Transverse colon (tissue), 4 donors: ENCODE measurements at regions not wholly inside any gene's neighbourhood (a gene's known extent, or its start where the extent isn't known, plus 50 kb on each side); places are given as distances from the start of the nearest gene placed in this dataset.

Experiments used
- DNase-seq: peaks from one replicate; pipeline ENCODE4 v3.0.0-alpha.2; 2019
- H3K27ac ChIP-seq, 4 donors: fragments of 200-600 bp; sonication (generic); 2 replicates each; pipeline ENCODE4 v1.5.1; 2016 to 2018; ENCODE audit warnings: inconsistent platforms in 4 of 4
- H3K27me3 ChIP-seq: fragments of 200-600 bp; sonication (generic); 2 replicates; pipeline ENCODE4 v1.5.1; 2017; ENCODE audit warnings: inconsistent platforms
- H3K36me3 ChIP-seq, 4 donors: fragments of 200-600 bp; sonication (generic); 2 replicates each; pipeline ENCODE4 v1.5.1; 2017 to 2019; ENCODE audit warnings: inconsistent platforms in 4 of 4
- H3K4me1 ChIP-seq, 4 donors: fragments of 200-600 bp; sonication (generic); 2 replicates each; pipeline ENCODE4 v1.5.1; 2017 to 2020; ENCODE audit warnings: inconsistent platforms in 4 of 4
- H3K4me3 ChIP-seq, 4 donors: fragments of 200-600 bp; sonication (generic); 1 replicate in 1 of 4; 2 replicates in 3 of 4; pipeline versions ENCODE4 v1.5.1 to v1.6.1; 2017 to 2019; ENCODE audit warnings: inconsistent platforms in 4 of 4
- H3K9me3 ChIP-seq, 2 donors: fragments of 200-600 bp; sonication (generic); 2 replicates each; pipeline ENCODE4 v1.5.1; 2017 to 2019; ENCODE audit warnings: inconsistent platforms in 2 of 2
- CTCF ChIP-seq, 5 experiments: fragments of 200-600 bp in 3 of 5; fragments of 450-650 bp in 2 of 5; sonication (generic) in 3 of 5; IDR thresholded peaks; 1 replicate in 2 of 5; 2 replicates in 3 of 5; pipeline ENCODE4 v1.5.1; 2016 to 2017; ENCODE audit warnings: antibody characterized with exemption in 5 of 5, inconsistent platforms in 3 of 5, mild to moderate bottlenecking in 2 of 5, moderate library complexity in 1 of 5
- EP300 ChIP-seq: sonication (generic); formaldehyde crosslinking; IDR thresholded peaks from one replicate; pipeline ENCODE4 v1.6.1; 2017; ENCODE audit warnings: antibody characterized with exemption, low read depth
- POLR2A ChIP-seq: fragments of 450-650 bp; IDR thresholded peaks from one replicate; pipeline ENCODE4 v1.6.1; 2016; ENCODE audit warnings: antibody characterized with exemption, mild to moderate bottlenecking, moderate library complexity
- POLR2AphosphoS5 ChIP-seq, 3 donors: sonication (generic); formaldehyde crosslinking; IDR thresholded peaks; one replicate each; pipeline ENCODE4 v1.6.1; 2016; ENCODE audit warnings: antibody characterized with exemption in 3 of 3
- WGBS, 2 donors: methylation state at CpG; one replicate each; pipeline ENCODE4 v1.1.5; 2018; ENCODE audit warnings: low coverage in 1 of 2; 5-methylcytosine and 5-hydroxymethylcytosine counted together
- in situ Hi-C, 4 donors: fragments of 200-750 bp; cut with MboI; loops; one replicate each; pipeline versions ENCODE4 v1.15.0 to v1.15.1; 2017; ENCODE audit warnings: low sequenced_read_pairs in 3 of 4, low pct_ligation_motif_present in 1 of 4, low pct_unique_long_range_greater_than_20kb in 1 of 4
- intact Hi-C: fragments of 100-400 bp; cut with DNase I; formaldehyde crosslinking; loops from one replicate; pipeline ENCODE4 v1.15.1; 2023; ENCODE audit warnings: low total_unique reads

GRCh38 chr6:169911264-169912263, 160.1 kb downstream of the ERMARD start:
- H3K36me3 ChIP-seq: no peaks in the 10 kb centered on the region
- no peak overlapping the region for H3K27ac ChIP-seq
- DNase-seq: no peak
- H3K4me1 ChIP-seq: no peaks in the 10 kb centered on the region
- no peaks in the 10 kb centered on the region for H3K9me3 ChIP-seq
- in situ Hi-C loops (no loop called here), intact Hi-C loops (no loop called here)
- WGBS, 2 donors: 87% methylated on average over 37 of the region's 41 CpGs; no CpG with 5 or more reads in 1 of the 2 donors
- TF ChIP-seq CTCF (IDR thresholded peaks at IDR 0.05): no peak
- no peak for TF ChIP-seq POLR2AphosphoS5 (IDR thresholded peaks at IDR 0.05)
- TF ChIP-seq EP300: no peak
- no peak for TF ChIP-seq POLR2A
- H3K4me3 ChIP-seq: no peak overlapping the region
- H3K27me3 ChIP-seq: no peaks in the 10 kb centered on the region

- TF ChIP-seq CTCF (IDR thresholded peaks at IDR 0.05) (no peak), EP300 (no peak), POLR2A (no peak), POLR2AphosphoS5 (IDR thresholded peaks at IDR 0.05) (no peak)
- Histone ChIP-seq H3K27me3 (no peaks in the 10 kb centered on the region), H3K36me3 (no peaks in the 10 kb centered on the region), H3K4me3 (no peak overlapping the region), H3K4me1 (no peaks in the 10 kb centered on the region), H3K9me3 (no peaks in the 10 kb centered on the region), H3K27ac (no peak overlapping the region)
- in situ Hi-C loops: no loop called here
- intact Hi-C loops: no loop called here
- 63 to 70% methylated on average over 6 to 7 of the region's 7 CpGs for WGBS, 2 donors
- DNase-seq: no peak
Measured at GRCh38 chr6:169909113-169909512, 157.7 kb downstream of the ERMARD start.

- intact Hi-C loops (no loop called here), in situ Hi-C loops (no loop called here)
- Histone ChIP-seq H3K4me1 (no peaks in the 10 kb centered on the region), H3K27ac (no peak overlapping the region), H3K36me3 (no peaks in the 10 kb centered on the region), H3K9me3 (no peaks in the 10 kb centered on the region), H3K4me3 (no peak overlapping the region), H3K27me3 (no peaks in the 10 kb centered on the region)
- 88 to 100% methylated on average over 3 to 8 of the region's 8 CpGs for WGBS, 2 donors
- TF ChIP-seq EP300 (no peak), CTCF (IDR thresholded peaks at IDR 0.05) (no peak), POLR2AphosphoS5 (IDR thresholded peaks at IDR 0.05) (no peak), POLR2A (no peak)
- DNase-seq: no peak
Measured at GRCh38 chr6:169908403-169908933, 157.0 kb downstream of the ERMARD start.

- TF ChIP-seq EP300 (no peak), CTCF (IDR thresholded peaks at IDR 0.05) (no peak), POLR2AphosphoS5 (IDR thresholded peaks at IDR 0.05) (no peak), POLR2A (no peak)
- Histone ChIP-seq H3K27ac (no peak overlapping the region), H3K36me3 (no peaks in the 10 kb centered on the region), H3K27me3 (no peaks in the 10 kb centered on the region), H3K4me3 (no peak overlapping the region), H3K4me1 (no peaks in the 10 kb centered on the region), H3K9me3 (no peaks in the 10 kb centered on the region)
- in situ Hi-C loops: no loop called here
- no peak for DNase-seq
- 70 to 76% methylated on average over 2 to 9 of the region's 9 CpGs for WGBS, 2 donors
- intact Hi-C loops: no loop called here
Measured at GRCh38 chr6:169907419-169908115, 156.1 kb downstream of the ERMARD start.
